ENCODE measurements at regions not wholly inside any gene's neighbourhood (a gene's known extent, or its start where the extent isn't known, plus 50 kb on each side); places are given as distances from the start of the nearest gene placed in this dataset.

GRCh38 chr19:32058131-32058530 lies 287.3 kb upstream of the ZNF507 start:
- TF ChIP-seq CTCF (IDR thresholded peaks at IDR 0.05) (no peak), SIN3A (IDR thresholded peaks at IDR 0.05; ENCODE audit: borderline replicate concordance, low read depth, low read length) (no peak)

Measured in SK-N-SH (cell line).